WTC11 (cell line): ENCODE measurements at regions not wholly inside any gene's neighbourhood (a gene's known extent, or its start where the extent isn't known, plus 50 kb on each side); places are given as distances from the start of the nearest gene placed in this dataset.

Experiments
- AFF4 ChIP-seq: sonication (generic); formaldehyde crosslinking; IDR thresholded peaks from 2 replicates; pipeline ENCODE4 v1.8.1; 2023; ENCODE audit warnings: mild to moderate bottlenecking, missing genetic modification reagents, borderline replicate concordance
- ATF1 ChIP-seq: sonication (generic); formaldehyde crosslinking; IDR thresholded peaks from 2 replicates; pipeline ENCODE4 v1.8.1; 2023; ENCODE audit warnings: mild to moderate bottlenecking, moderate library complexity, missing genetic modification reagents
- USF2 ChIP-seq: sonication (generic); formaldehyde crosslinking; IDR thresholded peaks from 2 replicates; pipeline ENCODE4 v1.8.1; 2023; ENCODE audit warnings: mild to moderate bottlenecking, missing genetic modification reagents, moderate library complexity
- ZNF416 ChIP-seq: fragments of 250-450 bp; sonication (Bioruptor Pico); IDR thresholded peaks from 2 replicates; pipeline ENCODE4 v1.9.0; 2021; ENCODE audit warnings: mild to moderate bottlenecking, inconsistent platforms
- TF ChIP-seq, protein P1 (sequence below): fragments of 200-600 bp; IDR thresholded peaks from 2 replicates; pipeline ENCODE4 v1.8.0; 2022; ENCODE audit warnings: antibody characterized with exemption

GRCh38 chr14:22176957-22177356 is 412.1 kb downstream of the DAD1 start:
- TF ChIP-seq, protein P1, sequence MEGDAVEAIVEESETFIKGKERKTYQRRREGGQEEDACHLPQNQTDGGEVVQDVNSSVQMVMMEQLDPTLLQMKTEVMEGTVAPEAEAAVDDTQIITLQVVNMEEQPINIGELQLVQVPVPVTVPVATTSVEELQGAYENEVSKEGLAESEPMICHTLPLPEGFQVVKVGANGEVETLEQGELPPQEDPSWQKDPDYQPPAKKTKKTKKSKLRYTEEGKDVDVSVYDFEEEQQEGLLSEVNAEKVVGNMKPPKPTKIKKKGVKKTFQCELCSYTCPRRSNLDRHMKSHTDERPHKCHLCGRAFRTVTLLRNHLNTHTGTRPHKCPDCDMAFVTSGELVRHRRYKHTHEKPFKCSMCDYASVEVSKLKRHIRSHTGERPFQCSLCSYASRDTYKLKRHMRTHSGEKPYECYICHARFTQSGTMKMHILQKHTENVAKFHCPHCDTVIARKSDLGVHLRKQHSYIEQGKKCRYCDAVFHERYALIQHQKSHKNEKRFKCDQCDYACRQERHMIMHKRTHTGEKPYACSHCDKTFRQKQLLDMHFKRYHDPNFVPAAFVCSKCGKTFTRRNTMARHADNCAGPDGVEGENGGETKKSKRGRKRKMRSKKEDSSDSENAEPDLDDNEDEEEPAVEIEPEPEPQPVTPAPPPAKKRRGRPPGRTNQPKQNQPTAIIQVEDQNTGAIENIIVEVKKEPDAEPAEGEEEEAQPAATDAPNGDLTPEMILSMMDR, result no peak
- TF ChIP-seq USF2 (CRISPR knock-in tag) (no peak), ATF1 (CRISPR knock-in tag) (no peak), ZNF416 (no peak), AFF4 (CRISPR knock-in tag) (no peak)
